OCI-LY1 (cell line): ENCODE measurements at regions not wholly inside any gene's neighbourhood (a gene's known extent, or its start where the extent isn't known, plus 50 kb on each side); places are given as distances from the start of the nearest gene placed in this dataset.

Source experiments
- H2AFZ ChIP-seq: fragments of 200-600 bp; sonication (generic), shearing (Covaris generic); 2 replicates; pipeline ENCODE4 v1.6.0; 2014; ENCODE audit warnings: antibody characterized with exemption, mild to moderate bottlenecking, low read length
- H3F3A ChIP-seq: fragments of 200-600 bp; sonication (generic), shearing (Covaris generic); 2 replicates; pipeline ENCODE4 v1.6.0; 2014; ENCODE audit warnings: mild to moderate bottlenecking, antibody characterized with exemption, low read length, moderate library complexity; ENCODE audit not compliant: insufficient read depth
- H3K27ac ChIP-seq: fragments of 200-600 bp; sonication (generic); 2 replicates; pipeline ENCODE4 v1.5.1; 2014; ENCODE audit warnings: low read length, mixed run types, mild to moderate bottlenecking, low read depth; ENCODE audit not compliant: poor library complexity, severe bottlenecking
- H3K27me3 ChIP-seq: fragments of 200-600 bp; sonication (generic); 2 replicates; pipeline ENCODE4 v1.6.0; 2014; ENCODE audit warnings: antibody characterized with exemption, mild to moderate bottlenecking, low read length, moderate library complexity; ENCODE audit not compliant: insufficient read depth
- H3K36me3 ChIP-seq: fragments of 200-600 bp; sonication (generic); 2 replicates; pipeline ENCODE4 v1.6.1; 2014; ENCODE audit warnings: mild to moderate bottlenecking, antibody characterized with exemption, low read length, moderate library complexity, mixed read lengths; ENCODE audit not compliant: insufficient read depth
- H3K4me1 ChIP-seq: fragments of 200-600 bp; sonication (generic); 2 replicates; pipeline ENCODE4 v1.5.1; 2014; ENCODE audit warnings: mild to moderate bottlenecking, low read length, moderate library complexity; ENCODE audit not compliant: insufficient read depth, severe bottlenecking
- H3K4me2 ChIP-seq: fragments of 200-600 bp; sonication (generic), shearing (Covaris generic); 2 replicates; pipeline ENCODE4 v1.6.1; 2014; ENCODE audit warnings: low read length
- H3K4me3 ChIP-seq: fragments of 200-600 bp; sonication (generic); 2 replicates; pipeline ENCODE4 v1.5.1; 2014; ENCODE audit warnings: low read length, low read depth, mild to moderate bottlenecking, mixed read lengths; ENCODE audit not compliant: poor library complexity, severe bottlenecking
- H3K79me2 ChIP-seq: fragments of 200-600 bp; shearing (Covaris generic); 2 replicates; pipeline ENCODE4 v1.6.1; 2016; ENCODE audit warnings: mixed run types, low read length, mixed read lengths; ENCODE audit not compliant: insufficient read depth
- H3K9ac ChIP-seq: fragments of 200-600 bp; sonication (generic), shearing (Covaris generic); 2 replicates; pipeline ENCODE4 v1.6.1; 2014; ENCODE audit warnings: mild to moderate bottlenecking, low read length, mixed read lengths
- H3K9me2 ChIP-seq: fragments of 200-600 bp; sonication (generic), shearing (Covaris generic); 2 replicates; pipeline ENCODE4 v1.6.1; 2014; ENCODE audit warnings: low read depth, mild to moderate bottlenecking, low read length, mixed read lengths
- H3K9me3 ChIP-seq: fragments of 200-600 bp; shearing (Covaris generic); 2 replicates; pipeline ENCODE4 v1.6.1; 2014; ENCODE audit warnings: low read length, mixed read lengths
- H4K20me1 ChIP-seq: fragments of 200-600 bp; sonication (generic), shearing (Covaris generic); 2 replicates; pipeline ENCODE4 v1.6.0; 2016; ENCODE audit warnings: mild to moderate bottlenecking, low read length; ENCODE audit not compliant: insufficient read depth
- EZH2 ChIP-seq: fragments of 200-600 bp; sonication (generic), shearing (Covaris generic); IDR thresholded peaks from 2 replicates; pipeline ENCODE4 v1.8.0; 2017; ENCODE audit warnings: borderline replicate concordance, mixed run types, mild to moderate bottlenecking, antibody characterized with exemption, low read length, moderate library complexity, mixed read lengths
- TF ChIP-seq, protein P1 (sequence below): fragments of 200-600 bp; sonication (generic), shearing (Covaris generic); IDR thresholded peaks from 2 replicates; pipeline ENCODE4 v1.5.1; 2017; ENCODE audit warnings: mild to moderate bottlenecking, antibody characterized with exemption, low read length, moderate library complexity, mixed read lengths

DNA sequence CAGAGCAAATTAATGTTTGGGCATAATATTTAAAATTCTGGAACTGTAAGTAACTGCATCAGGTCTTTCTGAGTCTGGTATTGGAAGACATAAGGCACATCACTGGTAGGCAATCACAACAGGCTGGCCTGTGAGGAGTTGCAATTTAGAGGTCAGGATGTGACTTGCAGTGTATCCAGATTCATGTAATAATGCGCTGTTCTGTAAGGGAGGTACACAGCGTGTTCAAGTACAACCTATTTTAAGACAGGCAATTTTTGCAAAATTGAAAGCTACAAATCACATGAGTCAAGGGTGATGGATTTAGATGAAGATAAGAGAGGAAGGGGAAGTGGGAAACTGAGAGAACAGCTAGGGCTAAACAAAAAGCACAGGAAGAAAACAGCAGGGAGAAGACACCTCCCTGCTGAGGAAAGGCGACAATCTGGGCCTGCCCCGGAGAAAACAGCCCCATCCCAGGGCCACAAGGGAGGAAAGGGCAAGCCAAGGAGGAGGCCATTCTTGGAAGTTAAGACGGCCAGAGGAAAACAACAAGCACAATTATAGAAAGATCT is 138.1 kb downstream of the LACC1 start:
- H3K79me2 ChIP-seq: no peaks in the 10 kb centered on the region
- no peaks in the 10 kb centered on the region for H3K9me2 ChIP-seq
- no peak overlapping the region for H3K4me2 ChIP-seq
- H3F3A ChIP-seq: no peaks in the 10 kb centered on the region
- H3K9me3 ChIP-seq: no peaks in the 10 kb centered on the region
- H4K20me1 ChIP-seq: no peaks in the 10 kb centered on the region
- H2AFZ ChIP-seq: no peak overlapping the region
- H3K27ac ChIP-seq: no peak overlapping the region
- H3K9ac ChIP-seq: no peak overlapping the region
- no peak overlapping the region for H3K4me3 ChIP-seq
- no peaks in the 10 kb centered on the region for H3K27me3 ChIP-seq
- no peaks in the 10 kb centered on the region for H3K4me1 ChIP-seq
- H3K36me3 ChIP-seq: no peaks in the 10 kb centered on the region
- TF ChIP-seq EZH2: no peak
- TF ChIP-seq, protein P1, sequence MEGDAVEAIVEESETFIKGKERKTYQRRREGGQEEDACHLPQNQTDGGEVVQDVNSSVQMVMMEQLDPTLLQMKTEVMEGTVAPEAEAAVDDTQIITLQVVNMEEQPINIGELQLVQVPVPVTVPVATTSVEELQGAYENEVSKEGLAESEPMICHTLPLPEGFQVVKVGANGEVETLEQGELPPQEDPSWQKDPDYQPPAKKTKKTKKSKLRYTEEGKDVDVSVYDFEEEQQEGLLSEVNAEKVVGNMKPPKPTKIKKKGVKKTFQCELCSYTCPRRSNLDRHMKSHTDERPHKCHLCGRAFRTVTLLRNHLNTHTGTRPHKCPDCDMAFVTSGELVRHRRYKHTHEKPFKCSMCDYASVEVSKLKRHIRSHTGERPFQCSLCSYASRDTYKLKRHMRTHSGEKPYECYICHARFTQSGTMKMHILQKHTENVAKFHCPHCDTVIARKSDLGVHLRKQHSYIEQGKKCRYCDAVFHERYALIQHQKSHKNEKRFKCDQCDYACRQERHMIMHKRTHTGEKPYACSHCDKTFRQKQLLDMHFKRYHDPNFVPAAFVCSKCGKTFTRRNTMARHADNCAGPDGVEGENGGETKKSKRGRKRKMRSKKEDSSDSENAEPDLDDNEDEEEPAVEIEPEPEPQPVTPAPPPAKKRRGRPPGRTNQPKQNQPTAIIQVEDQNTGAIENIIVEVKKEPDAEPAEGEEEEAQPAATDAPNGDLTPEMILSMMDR: no peak

DNA sequence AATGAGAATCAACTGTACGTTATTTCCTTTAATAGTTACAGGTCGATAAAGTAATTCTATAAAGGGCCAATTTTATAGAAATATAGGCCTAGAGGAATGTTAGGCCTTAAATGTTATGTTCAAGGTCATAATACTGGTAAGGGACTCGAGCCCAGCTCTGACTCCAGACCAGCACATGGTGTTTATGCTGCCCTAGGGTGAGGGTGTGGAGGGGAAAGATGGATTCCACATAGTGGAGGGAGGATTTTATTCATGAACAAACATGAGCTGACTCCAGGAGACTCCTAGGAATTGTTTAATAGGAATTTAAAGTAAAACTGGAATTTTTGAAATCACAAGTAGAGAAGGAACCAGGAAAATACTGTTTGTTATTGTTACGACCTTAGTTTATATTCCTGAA is 139.9 kb downstream of the LACC1 start:
- no peaks in the 10 kb centered on the region for H3K36me3 ChIP-seq
- H3K27me3 ChIP-seq: no peaks in the 10 kb centered on the region
- H3K4me1 ChIP-seq: no peaks in the 10 kb centered on the region
- TF ChIP-seq EZH2: no peak
- TF ChIP-seq, protein P1: no peak
- no peaks in the 10 kb centered on the region for H3F3A ChIP-seq
- no peak overlapping the region for H2AFZ ChIP-seq
- H3K9me3 ChIP-seq: no peaks in the 10 kb centered on the region
- no peaks in the 10 kb centered on the region for H4K20me1 ChIP-seq
- H3K9ac ChIP-seq: no peak overlapping the region
- no peak overlapping the region for H3K4me3 ChIP-seq
- no peaks in the 10 kb centered on the region for H3K9me2 ChIP-seq
- H3K79me2 ChIP-seq: no peaks in the 10 kb centered on the region
- H3K4me2 ChIP-seq: no peak overlapping the region
- H3K27ac ChIP-seq: no peak overlapping the region

DNA sequence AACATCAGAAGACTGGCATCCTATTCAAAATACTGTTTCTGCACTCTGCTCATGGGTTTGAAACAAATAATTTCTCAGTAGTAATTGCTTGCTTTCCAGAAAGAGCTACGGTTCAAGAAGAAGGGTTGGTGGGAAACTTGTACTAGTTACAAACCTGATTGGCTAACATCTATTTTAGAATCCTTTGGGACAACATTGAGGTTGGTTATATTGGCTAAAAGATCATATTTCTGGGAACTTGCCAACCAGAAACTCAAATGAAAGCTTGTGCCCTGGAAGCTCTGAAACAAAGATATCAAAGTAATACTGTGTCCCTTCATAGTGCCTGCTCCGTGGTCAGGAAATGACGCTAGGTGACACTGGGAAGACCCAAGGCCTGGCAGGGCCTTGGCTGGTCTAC is 141.7 kb downstream of the LACC1 start:
- Histone ChIP-seq H3K4me3 (no peak overlapping the region), H3F3A (no peaks in the 10 kb centered on the region)

More for the DNA sequence above, 141.7 kb downstream of the LACC1 start:
- TF ChIP-seq EZH2: no peak
- TF ChIP-seq, protein P1: no peak
- Histone ChIP-seq H3K79me2 (no peaks in the 10 kb centered on the region), H3K9me2 (no peaks in the 10 kb centered on the region), H3K4me2 (no peak overlapping the region), H3K4me1 (no peaks in the 10 kb centered on the region), H3K9me3 (no peaks in the 10 kb centered on the region), H3K27me3 (no peaks in the 10 kb centered on the region), H3K36me3 (no peaks in the 10 kb centered on the region), H2AFZ (no peak overlapping the region), H4K20me1 (no peaks in the 10 kb centered on the region), H3K27ac (no peak overlapping the region), H3K9ac (no peak overlapping the region)
